IPS DF 4.7 (cell line): ENCODE measurements at regions not wholly inside any gene's neighbourhood (a gene's known extent, or its start where the extent isn't known, plus 50 kb on each side); places are given as distances from the start of the nearest gene placed in this dataset.
"Not testable (repeated sequence)": the region's sequence is repeated elsewhere in the genome, so short reads cannot be mapped to it uniquely, and the experiment has no call there.

Experiments used
- DNase-seq: peaks from one replicate; pipeline ENCODE4 v3.0.0-alpha.2; 2013; ENCODE audit warnings: low spot score; ENCODE audit errors: extremely low read depth

DNA sequence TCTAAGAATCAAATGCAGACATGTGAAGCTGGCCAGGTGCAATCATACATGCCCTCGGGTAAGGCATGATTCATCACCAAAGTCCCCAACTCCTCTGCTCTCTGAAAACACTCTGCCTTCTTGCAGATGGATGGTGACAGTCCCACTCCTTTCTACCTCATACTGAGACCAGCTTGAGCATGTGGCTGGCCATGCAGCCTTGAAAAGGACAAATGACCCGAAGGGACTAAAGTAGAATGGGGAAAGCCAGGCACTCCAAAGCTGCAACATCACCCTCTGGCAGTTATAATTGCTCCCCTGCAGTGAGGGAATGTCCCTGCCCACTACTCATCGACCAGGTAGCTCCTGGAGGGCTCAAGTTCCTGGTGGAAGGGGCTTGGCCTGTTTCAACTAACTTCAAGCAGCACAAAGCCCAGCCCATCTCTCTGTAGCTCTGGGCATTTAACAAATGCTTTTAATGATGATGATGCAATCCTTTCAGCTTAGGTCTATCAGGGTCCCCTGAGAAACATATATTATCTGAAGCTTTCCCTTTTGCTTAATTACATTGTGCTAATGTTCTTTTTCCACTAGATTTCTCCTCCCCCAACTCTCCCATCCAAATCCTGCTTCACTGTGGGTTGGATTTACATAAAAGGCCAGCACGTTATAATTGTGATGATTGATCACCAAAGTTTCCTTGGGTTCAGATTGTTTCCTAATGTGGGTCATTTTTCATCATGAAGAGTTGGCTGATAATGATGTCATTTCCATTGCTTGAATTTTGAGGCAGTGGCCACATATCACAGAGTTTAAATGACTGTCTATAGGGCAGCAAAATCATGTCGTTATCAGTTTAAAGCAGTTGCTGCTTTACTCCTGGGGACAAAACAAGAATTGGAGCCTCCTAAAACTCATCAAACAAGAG is 436.5 kb upstream of the SLC30A5 start:
- no peak for DNase-seq

DNA sequence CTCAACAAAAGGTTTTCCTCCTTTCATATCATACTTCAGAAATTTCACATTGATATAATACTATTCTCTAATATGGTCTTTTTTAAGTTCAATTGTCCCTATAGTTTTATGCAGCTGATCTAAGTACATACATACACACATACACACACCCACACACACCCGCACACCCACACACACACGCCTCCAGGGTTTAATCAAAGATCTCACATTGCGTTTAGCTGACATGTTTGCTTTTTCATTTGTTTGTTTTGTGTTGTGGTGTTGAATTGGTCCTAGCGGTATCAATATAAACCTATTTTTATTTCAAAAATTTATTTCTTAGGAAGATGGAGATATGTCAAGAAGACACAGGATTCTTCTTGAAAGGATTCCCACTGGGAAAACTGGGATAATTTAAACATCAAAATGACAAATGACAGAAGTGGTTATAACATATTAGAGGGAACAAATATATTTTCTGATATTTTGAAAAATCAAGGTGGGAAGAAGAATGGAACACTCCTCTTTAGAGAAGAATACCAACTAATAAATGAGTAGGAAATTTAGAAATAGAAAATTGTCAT is 434.9 kb upstream of the SLC30A5 start:
- no peak for DNase-seq

DNA sequence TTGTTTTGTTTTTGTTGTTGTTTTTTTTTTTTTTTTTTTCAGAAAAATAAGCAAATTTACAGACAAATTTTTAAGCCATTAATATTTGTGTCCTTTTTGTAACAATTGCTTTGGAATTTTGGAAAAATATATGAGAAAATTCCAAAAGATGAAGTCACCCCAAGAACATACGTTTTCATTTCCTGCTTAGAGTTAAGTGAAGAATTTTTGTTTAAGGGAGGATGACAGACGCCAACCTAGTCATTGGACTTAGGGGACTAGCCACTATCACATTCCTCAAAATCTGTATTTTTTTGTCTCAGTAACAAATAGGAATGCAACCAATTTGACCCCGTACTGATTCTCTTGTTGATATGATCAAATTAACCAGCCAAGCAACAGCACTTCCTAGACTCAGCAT is 433.9 kb upstream of the SLC30A5 start:
- no peak for DNase-seq

DNA sequence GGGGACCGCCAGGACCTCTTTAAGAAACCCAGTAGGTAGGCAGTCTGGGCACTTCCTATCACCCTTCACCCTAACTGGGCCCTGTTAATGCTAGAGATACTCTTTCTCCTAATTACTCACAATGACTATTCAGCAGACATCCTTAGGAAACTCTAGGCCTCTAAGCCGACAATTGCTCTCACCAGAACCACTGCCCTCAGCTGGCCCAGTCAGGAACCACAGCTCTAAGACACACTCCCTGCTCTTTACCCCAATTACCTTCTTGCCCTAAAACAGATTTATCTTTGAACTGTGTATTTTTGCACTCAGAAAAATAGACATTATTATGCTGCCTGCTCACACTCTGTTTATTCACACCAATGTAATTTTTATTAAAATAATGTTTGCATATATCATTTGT is 432.6 kb upstream of the SLC30A5 start:
- peak; percentile 28 for DNase-seq

DNA sequence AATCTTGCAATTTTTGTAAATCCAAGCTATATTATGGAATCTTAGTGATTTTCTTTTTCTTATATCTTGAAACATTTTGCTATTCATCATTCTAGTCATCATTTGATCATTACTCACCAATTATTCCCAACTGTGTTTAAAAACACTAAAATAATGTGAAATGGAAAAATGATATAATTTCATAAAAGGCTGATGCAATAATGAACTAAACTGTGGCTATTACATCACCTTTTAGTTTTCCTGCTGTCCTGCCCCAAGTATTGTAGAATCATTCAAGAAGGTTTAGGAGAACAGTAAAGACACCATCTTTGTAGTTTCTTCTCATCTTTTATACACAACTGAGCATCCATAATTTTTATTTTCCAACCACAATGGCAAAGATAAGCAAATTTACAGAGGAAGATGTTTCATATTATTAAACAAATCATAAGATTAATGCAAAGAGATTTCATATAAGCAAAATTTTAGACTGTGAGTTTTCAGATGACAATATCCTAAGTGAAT is 431.0 kb upstream of the SLC30A5 start:
- DNase-seq = no peak

DNA sequence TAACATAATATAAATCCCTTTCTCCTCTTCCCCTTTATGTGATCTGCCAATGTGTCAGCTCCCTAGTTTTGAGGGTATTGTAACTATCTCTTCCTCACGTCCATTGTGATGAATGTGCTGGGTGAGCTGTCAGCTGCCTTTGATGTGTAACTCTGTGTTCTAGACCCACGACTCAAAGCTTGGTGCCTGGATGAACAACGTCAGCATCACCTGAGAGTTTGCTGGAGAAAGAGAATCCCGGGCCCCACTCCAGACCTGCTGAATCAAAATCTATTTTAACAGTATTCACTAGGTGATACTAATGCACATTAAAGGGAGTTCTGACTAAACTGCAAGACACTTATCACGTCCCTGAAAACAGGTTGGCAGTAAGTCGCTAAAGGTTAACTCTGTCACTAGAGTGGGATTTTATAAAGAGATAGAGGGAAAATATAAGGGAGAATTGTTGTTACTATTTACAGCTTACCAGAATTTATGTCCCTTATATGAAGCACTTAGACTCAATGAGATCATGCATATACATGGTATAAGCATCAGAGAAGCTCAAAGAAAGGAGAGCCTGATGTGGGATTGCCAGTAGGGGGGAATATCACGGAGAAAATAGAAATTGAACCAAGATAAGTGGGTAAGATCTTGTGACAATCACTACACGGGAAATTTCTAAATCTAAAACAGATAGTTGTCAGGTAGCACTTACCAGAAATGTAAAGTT is 423.8 kb upstream of the SLC30A5 start:
- no peak for DNase-seq

DNA sequence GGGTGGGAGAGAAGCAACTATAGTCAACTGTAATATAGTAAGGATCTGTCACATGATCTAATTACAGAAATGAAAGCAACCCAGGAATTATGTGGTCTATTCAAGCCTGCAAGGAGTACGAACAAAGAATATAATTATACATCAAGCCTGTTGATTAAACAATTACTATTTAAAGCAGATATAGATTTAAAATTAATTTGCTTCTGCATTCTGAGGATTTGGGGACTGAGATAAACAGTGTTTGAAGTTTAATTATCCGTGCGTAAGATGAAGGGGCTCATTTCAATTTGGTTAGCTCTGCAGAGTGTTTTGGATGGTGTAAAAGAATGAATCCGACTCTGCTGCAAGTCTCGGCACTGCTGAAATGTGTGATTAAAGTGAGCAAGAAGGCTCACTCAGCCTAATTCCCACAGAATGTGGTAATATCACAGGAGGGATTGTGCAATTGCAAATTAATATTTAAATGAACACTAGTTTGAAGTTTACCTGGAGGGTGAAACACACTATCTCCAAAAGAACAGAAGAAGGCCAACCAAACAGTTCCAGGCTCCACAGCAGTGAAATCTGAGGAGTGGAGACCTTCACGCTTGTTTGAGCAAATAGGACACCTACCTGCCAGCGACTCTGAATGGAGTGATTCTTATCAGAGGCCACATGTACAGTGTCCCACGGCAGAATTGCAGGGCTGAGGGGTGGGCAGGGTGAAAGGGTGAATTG is 420.6 kb upstream of the SLC30A5 start:
- DNase-seq = no peak

DNA sequence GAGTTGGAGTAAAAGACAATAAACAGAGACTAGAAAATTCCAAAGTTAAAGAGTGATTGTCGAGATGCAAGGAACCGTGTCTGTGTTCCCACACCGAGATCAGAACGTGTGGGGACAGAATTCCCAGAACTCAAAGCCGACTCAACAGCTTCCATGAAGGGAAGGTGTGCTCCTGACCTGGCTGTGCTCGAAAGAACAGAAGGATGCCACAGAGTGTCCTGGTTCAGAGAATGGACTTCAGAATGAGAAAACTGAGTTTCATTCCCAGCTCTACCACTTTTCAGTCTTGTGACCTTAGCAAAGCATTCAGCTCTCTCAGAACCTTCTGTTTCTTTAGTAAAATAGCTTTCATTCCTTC is 420.0 kb upstream of the SLC30A5 start:
- DNase-seq = no peak

DNA sequence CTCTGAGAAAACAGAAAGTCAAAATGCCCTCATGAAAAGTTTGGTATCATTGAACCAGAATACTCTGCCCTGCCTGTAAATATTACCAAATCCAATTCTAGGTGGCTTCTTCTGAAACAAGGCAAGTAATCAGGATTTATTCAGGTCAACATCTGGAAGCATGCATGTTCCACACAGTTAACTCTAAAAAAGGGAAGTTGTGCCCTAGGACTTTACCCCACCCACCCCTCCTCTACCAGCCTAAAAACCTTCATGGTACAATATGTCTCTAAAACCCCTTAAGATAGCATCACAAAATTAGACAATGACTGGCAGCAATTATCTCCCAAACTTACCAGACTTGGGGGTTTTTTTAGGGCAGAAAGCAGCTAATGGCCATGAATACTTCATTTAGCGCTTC is 414.8 kb upstream of the SLC30A5 start:
- DNase-seq = no peak

DNA sequence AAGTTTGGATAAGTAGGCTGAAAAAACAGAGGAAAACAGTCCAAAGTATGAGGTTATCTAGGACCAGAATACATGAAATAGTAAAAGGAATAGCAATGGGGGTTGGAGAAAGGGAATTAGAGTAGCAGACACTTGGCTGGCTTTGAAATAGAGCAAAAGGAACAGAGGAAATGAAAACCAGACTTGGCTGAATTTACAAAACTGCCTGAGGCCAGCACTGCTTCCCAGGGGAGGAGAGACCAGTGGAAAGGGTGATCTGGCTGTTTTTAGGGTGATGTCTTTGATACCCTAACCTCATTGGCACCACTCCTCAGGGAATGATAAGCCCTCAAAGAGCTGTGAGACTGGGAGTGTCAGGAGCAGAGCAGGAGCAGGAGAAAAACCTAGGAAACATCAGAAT is 413.4 kb upstream of the SLC30A5 start:
- no peak for DNase-seq

DNA sequence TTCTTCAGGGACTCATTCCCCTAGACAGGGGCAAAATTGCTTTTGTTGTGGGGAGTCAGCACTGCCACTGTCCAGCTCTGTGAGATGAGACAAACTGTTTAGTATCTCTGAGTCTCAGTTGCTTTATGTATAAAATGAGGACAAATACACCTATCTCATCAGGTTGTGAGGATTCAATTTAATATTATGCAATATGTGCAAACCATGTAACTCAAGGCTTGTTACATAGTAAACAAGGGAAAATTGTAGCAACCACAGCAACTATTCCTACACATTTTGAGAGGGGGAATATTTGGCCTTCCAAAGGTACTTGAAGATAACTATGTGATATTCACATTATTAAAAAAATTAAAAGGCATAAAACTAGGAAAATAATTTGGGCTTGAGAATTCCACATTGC is 411.9 kb upstream of the SLC30A5 start:
- DNase-seq = no peak

DNA sequence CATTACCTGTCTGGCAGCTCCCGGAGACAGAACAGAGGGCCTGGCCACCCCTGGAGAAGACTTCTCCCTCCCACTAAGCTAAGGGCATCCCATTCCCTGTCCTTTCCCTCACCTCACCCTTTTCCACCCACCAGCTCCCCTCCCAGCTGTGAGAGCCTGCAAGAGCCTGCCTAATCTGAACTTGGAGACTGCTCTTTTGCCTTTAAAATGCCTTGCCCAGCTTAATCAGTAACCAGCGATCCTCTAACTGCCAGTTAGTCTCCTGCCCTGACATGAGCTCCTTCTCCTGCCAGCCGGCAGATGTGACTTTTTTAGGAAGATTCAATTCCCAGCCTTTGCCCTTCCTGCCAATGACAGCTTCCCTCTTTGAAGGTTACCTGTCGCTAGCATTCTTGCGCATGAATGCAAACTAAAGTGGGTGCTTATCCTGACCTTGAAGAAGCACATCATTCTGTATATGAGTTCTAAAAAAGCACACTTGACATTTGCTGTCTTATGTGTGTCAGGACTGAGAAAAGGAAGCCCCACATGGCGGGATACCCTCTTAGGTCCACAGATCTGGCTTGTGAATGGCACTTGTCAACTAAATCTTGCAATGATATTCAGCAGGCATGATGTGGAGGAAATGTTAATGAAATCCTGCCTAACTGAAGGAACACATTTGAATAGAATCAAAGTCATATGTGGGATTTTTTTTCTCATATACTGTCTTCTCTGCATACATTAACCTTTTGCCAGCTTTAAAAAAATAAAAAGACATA is 411.2 kb upstream of the SLC30A5 start:
- no peak for DNase-seq

DNA sequence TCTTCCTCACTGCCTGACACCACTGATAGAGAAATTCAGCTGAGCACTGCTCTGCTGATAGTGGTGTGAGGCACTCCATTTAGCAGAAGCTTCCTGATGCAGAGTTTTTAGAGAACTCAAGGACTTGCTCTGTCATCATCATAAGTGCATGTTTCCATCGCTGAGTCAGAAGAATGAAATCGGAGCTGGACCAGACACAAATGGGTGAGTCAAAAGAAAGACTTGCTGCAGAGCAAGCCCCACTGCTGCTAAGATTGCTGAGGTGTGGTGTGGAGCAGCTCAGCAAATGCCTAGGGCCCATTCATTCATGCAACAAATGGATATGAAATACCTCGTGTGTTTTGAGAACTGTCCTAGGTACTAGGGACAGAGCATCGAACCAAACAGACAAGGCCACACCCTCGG is 410.2 kb upstream of the SLC30A5 start:
- no peak for DNase-seq

DNA sequence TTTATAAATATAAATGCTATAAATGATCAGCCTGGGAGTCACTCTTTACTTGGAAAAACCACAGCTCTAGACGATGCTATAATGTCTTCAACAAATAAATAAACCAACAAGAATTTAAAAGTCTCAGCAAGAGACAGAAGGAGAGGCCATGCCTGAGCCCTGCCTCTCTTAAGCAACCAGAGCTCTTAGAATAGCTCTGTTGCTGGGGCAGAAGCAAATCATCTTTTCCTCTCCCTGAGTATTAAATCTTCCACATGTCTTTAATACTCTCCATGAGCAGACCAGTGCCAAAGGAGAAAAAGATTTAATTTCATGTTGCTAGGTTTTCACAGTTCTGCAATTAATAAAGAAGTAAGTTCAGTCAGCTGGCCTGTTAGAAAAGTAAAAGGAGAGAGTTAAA is 408.0 kb upstream of the SLC30A5 start:
- DNase-seq = no peak

DNA sequence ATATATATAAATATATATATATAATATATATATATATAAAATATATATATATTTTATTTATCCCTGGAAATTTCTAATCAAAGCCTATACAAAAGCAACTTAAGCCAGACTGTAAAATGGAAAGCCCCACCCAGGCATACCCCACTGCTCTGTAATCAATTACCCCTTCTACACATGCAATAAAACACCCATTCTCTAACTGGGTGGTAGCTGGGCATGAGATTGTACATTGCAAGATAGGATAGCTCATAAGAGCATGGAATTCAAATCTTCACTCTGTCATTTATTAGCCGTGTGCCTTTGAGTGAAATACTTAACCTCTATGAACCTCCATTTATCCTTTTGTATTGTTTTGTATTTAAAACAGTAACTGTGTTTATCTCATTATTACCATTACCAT is 405.3 kb upstream of the SLC30A5 start:
- no peak for DNase-seq

DNA sequence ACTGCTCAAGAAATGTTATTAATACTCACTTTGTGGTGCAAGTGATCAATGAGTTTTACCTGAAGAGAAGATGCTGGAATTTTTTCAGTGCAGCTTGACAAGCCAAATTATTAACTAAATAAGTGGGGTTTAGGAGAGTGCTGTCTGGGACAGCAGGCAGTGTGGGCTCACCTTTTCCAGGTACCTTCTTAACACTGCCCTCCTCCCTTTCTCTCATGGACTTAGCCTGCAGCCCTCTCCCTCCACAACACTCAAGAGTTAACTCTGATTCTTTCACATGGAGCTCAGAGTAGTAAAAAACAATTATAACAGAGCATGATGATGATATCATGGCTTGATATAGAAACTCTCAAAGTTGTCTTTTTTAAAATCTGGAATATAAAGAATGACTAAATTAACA is 404.8 kb upstream of the SLC30A5 start:
- no peak for DNase-seq

DNA sequence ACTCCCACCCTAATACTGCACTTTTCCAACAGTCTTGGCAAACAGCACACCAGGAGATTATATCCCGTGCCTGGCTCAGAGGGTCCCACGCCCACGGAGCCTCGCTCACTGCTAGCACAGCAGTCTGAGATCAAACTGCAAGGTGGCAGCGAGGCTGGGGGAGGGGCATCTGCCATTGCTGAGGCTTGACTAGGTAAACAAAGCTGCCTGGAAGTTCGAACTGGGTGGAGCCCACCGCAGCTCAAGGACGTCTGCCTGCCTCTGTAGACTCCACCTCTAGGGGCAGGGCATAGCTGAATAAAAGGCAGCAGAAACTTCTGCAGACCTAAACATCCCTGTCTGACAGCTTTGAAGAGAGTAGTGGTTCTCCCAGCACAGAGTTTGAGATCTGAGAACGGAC is 401.9 kb upstream of the SLC30A5 start:
- DNase-seq = not testable (repeated sequence)

DNA sequence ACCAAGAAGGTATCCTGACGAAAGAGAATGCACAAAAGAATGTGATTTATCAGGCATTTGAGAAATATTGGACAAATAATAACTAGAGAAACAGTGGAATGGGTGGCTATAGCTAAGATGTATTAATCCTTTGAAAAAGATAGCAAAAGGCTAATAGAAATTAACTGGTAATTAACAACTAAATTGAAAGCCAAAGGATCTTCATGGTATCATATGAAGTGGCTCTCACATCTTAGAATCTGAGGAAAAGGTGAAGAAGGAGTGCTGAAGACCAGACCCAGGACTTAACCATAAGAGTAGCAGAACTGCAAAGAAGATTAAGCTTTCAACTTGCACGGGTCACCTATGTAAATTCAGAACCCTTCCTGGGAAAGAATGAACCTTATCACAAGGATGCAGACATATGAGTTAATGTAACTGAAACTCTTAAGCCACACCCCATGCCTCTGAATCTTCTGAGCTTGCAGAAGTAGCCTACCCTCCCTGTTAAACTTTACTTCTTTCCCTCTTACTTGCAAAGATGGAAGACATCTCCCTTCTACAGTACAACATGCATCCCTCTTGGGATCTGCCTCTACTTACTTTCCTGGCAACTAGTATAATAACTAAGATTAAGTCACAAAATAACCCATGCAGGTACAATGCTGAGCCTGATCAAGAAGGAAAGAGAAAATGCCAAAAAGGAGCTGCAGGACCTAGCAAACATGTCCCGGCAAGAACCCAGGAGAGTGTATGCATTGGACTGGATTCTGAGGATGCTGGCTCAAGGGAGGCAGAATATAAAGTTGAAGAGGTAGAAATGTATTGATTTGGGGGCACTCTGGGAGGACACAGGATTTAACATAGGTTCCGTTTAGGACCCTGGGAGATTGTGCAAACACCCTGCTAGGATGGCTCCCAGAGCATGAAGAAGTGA is 395.5 kb upstream of the SLC30A5 start:
- no peak for DNase-seq

DNA sequence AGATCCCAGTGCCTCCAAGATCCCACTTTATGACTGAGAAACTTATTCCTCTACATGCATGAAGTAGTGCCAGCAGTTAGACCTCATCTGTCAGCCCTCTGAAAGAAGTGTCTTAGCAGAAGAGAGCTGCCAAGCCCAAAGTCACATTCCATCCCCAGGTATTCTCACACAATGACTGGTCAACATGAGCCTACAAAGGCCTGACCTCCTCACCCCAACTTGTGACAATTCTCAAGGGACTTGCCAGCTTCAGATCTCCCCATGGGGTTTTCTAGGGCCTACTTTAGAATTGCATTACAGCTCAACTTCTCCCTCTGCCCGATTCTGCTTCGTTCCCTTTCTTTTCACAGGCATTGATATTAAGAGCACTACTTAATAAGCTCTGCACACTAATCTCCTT is 393.8 kb upstream of the SLC30A5 start:
- no peak for DNase-seq

DNA sequence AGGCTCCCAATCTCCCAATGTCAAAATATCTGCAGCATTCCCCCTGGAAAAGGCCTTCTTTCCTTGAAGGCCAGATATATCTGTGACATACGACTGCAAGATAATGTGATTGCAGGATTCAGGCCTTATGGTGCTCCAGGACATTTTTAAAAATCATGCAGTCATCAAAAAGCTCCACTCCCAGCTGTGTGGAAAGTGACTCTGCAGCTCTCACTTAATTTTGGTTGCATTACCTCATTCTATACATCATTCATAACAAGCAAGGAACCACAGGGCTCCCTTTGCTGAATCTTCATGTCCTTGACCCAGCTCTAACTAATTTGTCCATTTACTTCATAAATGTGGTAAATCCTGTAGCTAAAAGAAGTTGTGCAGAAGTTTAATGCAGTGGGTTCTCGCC is 386.2 kb upstream of the SLC30A5 start:
- DNase-seq = no peak
